HFF-Myc (cell line): ENCODE measurements at regions not wholly inside any gene's neighbourhood (a gene's known extent, or its start where the extent isn't known, plus 50 kb on each side); places are given as distances from the start of the nearest gene placed in this dataset.

Experiments
- DNase-seq: peaks from one replicate; pipeline ENCODE4 v3.0.0-alpha.2; 2011; ENCODE audit warnings: low read depth; ENCODE audit errors: extremely low read depth
- H3K4me3 ChIP-seq: replicated peaks from 2 replicates; pipeline ENCODE4 v1.5.1; 2011; ENCODE audit warnings: low read depth, mild to moderate bottlenecking, control low read depth, low read length
- CTCF ChIP-seq: IDR thresholded peaks from 2 replicates; pipeline ENCODE4 v1.5.1; 2012; ENCODE audit warnings: mild to moderate bottlenecking, low read depth, low read length, control low read depth; ENCODE audit errors: missing control alignments

GRCh38 chr18:48488388-48488850, 50.4 kb upstream of the CTIF start:
- DNase-seq = peak; percentile 79
- no peak for TF ChIP-seq CTCF
- no peak overlapping the region for H3K4me3 ChIP-seq

GRCh38 chr18:48486754-48487153, 52.1 kb upstream of the CTIF start:
- DNase-seq = no peak
- no peak for TF ChIP-seq CTCF
- H3K4me3 ChIP-seq = no peak overlapping the region

DNA sequence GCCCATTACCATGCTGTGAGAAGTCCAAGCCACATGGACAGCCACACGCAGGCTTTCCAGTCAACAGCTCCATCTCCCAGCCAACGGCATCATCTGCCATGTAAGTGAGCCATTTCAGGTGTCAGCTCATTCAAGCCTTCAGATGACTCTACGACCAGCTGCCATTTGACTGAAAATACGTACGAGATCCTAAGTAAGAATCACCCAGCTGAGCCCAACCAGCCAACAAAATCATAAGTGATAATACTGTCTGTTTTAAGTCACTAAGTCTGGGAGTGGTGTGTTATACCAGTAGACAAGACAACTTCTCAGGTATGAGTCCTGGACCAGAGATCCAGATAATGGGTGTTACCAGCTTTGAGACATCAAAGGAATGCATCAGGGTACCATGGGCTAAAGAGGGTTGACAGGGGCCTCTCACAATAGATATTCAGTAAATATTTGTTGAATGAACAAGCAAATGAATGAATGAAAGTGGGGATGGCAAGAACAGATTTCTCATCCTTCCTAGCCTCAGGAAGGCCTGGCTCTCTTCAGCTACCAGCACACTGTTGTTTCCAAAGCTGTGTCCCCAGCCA, 52.9 kb upstream of the CTIF start:
- no peak overlapping the region for H3K4me3 ChIP-seq
- no peak for TF ChIP-seq CTCF
- no peak for DNase-seq

DNA sequence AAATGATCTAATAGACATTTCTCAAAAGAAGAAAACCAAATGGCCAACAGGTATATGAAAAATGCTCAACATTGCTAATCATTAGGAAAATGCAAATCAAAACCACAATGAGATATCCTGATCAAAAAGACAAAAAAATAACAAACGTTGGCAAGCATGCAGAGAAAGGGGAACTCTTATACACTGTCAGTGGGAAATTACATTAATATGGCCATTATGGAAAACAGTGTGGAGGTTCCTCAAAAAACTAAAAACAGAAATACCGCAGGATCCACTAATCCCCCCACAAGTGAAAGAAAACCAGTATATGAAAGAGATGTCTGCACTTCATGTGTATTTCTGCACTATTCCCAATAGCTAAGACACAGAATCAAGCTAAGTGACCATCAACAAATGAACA, 57.7 kb upstream of the CTIF start:
- DNase-seq = no peak
- H3K4me3 ChIP-seq = no peak overlapping the region
- no peak for TF ChIP-seq CTCF

GRCh38 chr18:48479531-48479930, 59.3 kb upstream of the CTIF start:
- TF ChIP-seq CTCF = no peak
- DNase-seq = no peak
- no peak overlapping the region for H3K4me3 ChIP-seq

DNA sequence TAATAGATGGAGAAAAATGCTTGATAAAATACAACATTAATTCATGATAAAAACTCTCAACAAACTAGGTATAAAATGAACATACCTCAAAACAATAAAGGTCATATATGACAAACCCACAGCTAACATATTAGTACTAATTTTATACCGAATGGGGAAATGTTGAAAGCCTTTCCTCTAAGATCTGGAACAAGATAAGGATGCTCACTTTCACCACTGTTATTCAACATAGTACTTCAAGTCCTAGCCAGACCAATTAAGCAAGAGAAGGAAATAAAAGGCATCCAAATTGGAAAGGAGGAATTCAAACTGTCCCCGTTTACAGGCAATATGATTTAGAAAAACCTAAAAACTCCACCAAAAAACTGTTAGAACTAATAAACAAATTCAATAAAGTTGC, 61.5 kb upstream of the CTIF start:
- DNase-seq = no peak
- H3K4me3 ChIP-seq = no peak overlapping the region
- no peak for TF ChIP-seq CTCF

- no peak for TF ChIP-seq CTCF
- no peak for DNase-seq
- no peak overlapping the region for H3K4me3 ChIP-seq
These were observed 62.3 kb upstream of the CTIF start for GRCh38 chr18:48476550-48476917.
